Keratinocyte (primary cell): ENCODE measurements at regions not wholly inside any gene's neighbourhood (a gene's known extent, or its start where the extent isn't known, plus 50 kb on each side); places are given as distances from the start of the nearest gene placed in this dataset.

Experiments used
- DNase-seq: peaks from one replicate; pipeline ENCODE4 v3.0.0-alpha.2; 2011; ENCODE audit warnings: low read depth, missing footprints, low spot score
- FAIRE-seq: peaks from 2 replicates; lab custom pipeline; 2011; peaks lifted over from hg19 to GRCh38; lab: Jason Lieb, UNC
- H2AFZ ChIP-seq: 2 replicates; pipeline ENCODE4 v1.6.0; 2012; ENCODE audit warnings: low read length, control low read depth, inconsistent platforms; ENCODE audit not compliant: control insufficient read depth
- H3K27ac ChIP-seq: 2 replicates; pipeline ENCODE4 v1.5.1; 2011; ENCODE audit warnings: low read length; ENCODE audit not compliant: control insufficient read depth, insufficient read depth
- H3K27me3 ChIP-seq: 3 replicates; pipeline ENCODE4 v1.6.0; 2011; ENCODE audit warnings: low read length; ENCODE audit not compliant: control insufficient read depth, insufficient read depth; ENCODE audit errors: extremely low read depth
- H3K36me3 ChIP-seq, 2 experiments: 2 replicates in 1 of 2; 3 replicates in 1 of 2; pipeline ENCODE4 v1.5.1; 2011; ENCODE audit warnings: low read length in 2 of 2, mild to moderate bottlenecking in 1 of 2; ENCODE audit not compliant: control insufficient read depth in 2 of 2, insufficient read depth in 2 of 2; ENCODE audit errors: extremely low read depth in 1 of 2
- H3K4me1 ChIP-seq: 3 replicates; pipeline ENCODE4 v1.5.1; 2011; ENCODE audit warnings: low read length; ENCODE audit not compliant: control insufficient read depth, insufficient read depth; ENCODE audit errors: extremely low read depth
- H3K4me2 ChIP-seq: 3 replicates; pipeline ENCODE4 v1.6.0; 2011; ENCODE audit warnings: low read depth, low read length; ENCODE audit not compliant: control insufficient read depth, insufficient read depth; ENCODE audit errors: extremely low read depth
- H3K4me3 ChIP-seq, 3 experiments: fragments of 200-600 bp in 1 of 3; sonication (generic) in 1 of 3; 2 replicates in 2 of 3; 3 replicates in 1 of 3; pipeline ENCODE4 v1.5.1; 2011 to 2016; ENCODE audit warnings: low read length in 3 of 3, mild to moderate bottlenecking in 3 of 3, control low read depth in 2 of 3, inconsistent platforms in 1 of 3, low read depth in 1 of 3, mixed read lengths in 1 of 3, mixed run types in 1 of 3, moderate library complexity in 1 of 3; ENCODE audit not compliant: control insufficient read depth in 2 of 3, insufficient read depth in 2 of 3; ENCODE audit errors: extremely low read depth in 1 of 3
- H3K79me2 ChIP-seq: 2 replicates; pipeline ENCODE4 v1.6.0; 2012; ENCODE audit warnings: low read length; ENCODE audit not compliant: control insufficient read depth, insufficient read depth
- H3K9ac ChIP-seq: 3 replicates; pipeline ENCODE4 v1.6.0; 2011; ENCODE audit warnings: low read length; ENCODE audit not compliant: control insufficient read depth, insufficient read depth; ENCODE audit errors: extremely low read depth
- H3K9me1 ChIP-seq: 3 replicates; pipeline ENCODE4 v1.6.0; 2011; ENCODE audit warnings: low read length; ENCODE audit not compliant: control insufficient read depth, insufficient read depth; ENCODE audit errors: extremely low read depth
- H3K9me3 ChIP-seq: 2 replicates; pipeline ENCODE4 v1.5.1; 2012; ENCODE audit warnings: low read depth, low read length; ENCODE audit not compliant: control insufficient read depth
- H4K20me1 ChIP-seq: 3 replicates; pipeline ENCODE4 v1.6.0; 2011; ENCODE audit warnings: low read length; ENCODE audit not compliant: control insufficient read depth, insufficient read depth; ENCODE audit errors: extremely low read depth
- EZH2 ChIP-seq: IDR thresholded peaks from one replicate; pipeline ENCODE4 v1.6.1; 2012; ENCODE audit warnings: inconsistent platforms, mild to moderate bottlenecking, low read length, moderate library complexity
- dilution Hi-C: fragments of 300-500 bp; cut with MboI; formaldehyde crosslinking; loops from one replicate; pipeline ENCODE4 v1.7.0; 2020; ENCODE audit warnings: low sequenced_read_pairs; ENCODE audit not compliant: extremely low pct_ligation_motif_present
- TF ChIP-seq, protein P1 (sequence below), 3 experiments: IDR thresholded peaks in 1 of 3; conservative IDR thresholded peaks in 1 of 3; optimal IDR thresholded peaks in 1 of 3; 2 replicates in 2 of 3; 3 replicates in 1 of 3; pipeline versions ENCODE3 to v1.5.1; 2011; ENCODE audit warnings: low read length in 3 of 3, mild to moderate bottlenecking in 3 of 3, moderate library complexity in 2 of 3, control low read depth in 1 of 3, inconsistent platforms in 1 of 3; ENCODE audit not compliant: insufficient read depth in 2 of 3; ENCODE audit errors: extremely low read depth in 1 of 3

DNA sequence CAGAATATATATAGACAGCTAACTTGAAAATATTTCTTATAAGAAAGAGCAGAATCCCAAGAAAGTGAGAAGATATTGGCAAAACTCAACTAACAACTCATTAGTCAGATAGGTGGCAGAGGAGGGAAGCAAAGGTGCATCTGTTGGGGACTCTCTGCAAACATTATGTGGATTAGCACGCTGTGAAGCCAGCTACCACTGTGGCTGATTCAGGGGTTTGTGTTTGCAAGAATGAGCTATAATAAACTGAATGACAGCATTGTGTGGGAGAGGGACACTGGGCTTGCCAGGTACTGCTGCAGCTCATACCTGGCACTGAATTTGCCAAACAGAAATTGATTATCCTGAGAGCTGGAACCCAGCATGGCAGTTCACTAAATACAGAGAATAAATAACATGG lies 170.3 kb upstream of the MINDY3 start:
- no peak overlapping the region for H2AFZ ChIP-seq
- H3K4me3 ChIP-seq: no peak overlapping the region
- dilution Hi-C loops: no loop called here
- no peaks in the 10 kb centered on the region for H3K36me3 ChIP-seq
- no peak for DNase-seq
- H3K4me2 ChIP-seq: no peak overlapping the region
- H3K79me2 ChIP-seq: no peaks in the 10 kb centered on the region
- no peaks in the 10 kb centered on the region for H4K20me1 ChIP-seq
- no peak overlapping the region for H3K9ac ChIP-seq
- no peaks in the 10 kb centered on the region for H3K9me1 ChIP-seq
- H3K27me3 ChIP-seq: no peaks in the 10 kb centered on the region
- TF ChIP-seq EZH2: no peak
- TF ChIP-seq, protein P1, sequence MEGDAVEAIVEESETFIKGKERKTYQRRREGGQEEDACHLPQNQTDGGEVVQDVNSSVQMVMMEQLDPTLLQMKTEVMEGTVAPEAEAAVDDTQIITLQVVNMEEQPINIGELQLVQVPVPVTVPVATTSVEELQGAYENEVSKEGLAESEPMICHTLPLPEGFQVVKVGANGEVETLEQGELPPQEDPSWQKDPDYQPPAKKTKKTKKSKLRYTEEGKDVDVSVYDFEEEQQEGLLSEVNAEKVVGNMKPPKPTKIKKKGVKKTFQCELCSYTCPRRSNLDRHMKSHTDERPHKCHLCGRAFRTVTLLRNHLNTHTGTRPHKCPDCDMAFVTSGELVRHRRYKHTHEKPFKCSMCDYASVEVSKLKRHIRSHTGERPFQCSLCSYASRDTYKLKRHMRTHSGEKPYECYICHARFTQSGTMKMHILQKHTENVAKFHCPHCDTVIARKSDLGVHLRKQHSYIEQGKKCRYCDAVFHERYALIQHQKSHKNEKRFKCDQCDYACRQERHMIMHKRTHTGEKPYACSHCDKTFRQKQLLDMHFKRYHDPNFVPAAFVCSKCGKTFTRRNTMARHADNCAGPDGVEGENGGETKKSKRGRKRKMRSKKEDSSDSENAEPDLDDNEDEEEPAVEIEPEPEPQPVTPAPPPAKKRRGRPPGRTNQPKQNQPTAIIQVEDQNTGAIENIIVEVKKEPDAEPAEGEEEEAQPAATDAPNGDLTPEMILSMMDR (optimal IDR thresholded peaks at IDR 0.05 in 1 of 3, IDR thresholded peaks at IDR 0.05 in 1 of 3, conservative IDR thresholded peaks at IDR 0.05 in 1 of 3; ENCODE audit: extremely low read depth in 1 of 3, insufficient read depth in 2 of 3, low read length in 3 of 3): no peak
- no peaks in the 10 kb centered on the region for H3K4me1 ChIP-seq
- H3K9me3 ChIP-seq: no peaks in the 10 kb centered on the region
- FAIRE-seq: no peak
- H3K27ac ChIP-seq: no peak overlapping the region

DNA sequence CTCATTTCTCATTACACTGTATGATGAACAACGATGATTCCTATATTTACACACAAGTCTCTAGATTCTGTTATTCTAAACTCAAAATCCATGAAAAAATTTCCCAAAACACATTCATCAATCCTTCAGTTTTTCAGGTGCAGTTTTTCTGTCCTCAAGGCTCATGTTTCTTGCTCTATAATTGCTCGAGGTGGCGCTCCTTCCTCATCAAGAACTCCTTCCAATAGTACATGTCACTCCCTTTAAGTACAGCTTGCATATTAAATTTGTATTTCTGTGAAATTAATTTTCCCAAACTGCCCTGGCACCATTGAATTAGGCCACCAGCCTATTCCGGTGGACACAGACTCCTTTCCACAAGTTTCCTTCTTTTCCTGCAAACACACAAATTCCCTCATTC lies 188.7 kb upstream of the MINDY3 start:
- no peak overlapping the region for H3K4me2 ChIP-seq
- no peaks in the 10 kb centered on the region for H3K9me3 ChIP-seq
- dilution Hi-C loops: no loop called here
- no peak overlapping the region for H3K9ac ChIP-seq
- H4K20me1 ChIP-seq: no peaks in the 10 kb centered on the region
- no peaks in the 10 kb centered on the region for H3K27me3 ChIP-seq
- DNase-seq (no peak), FAIRE-seq (no peak)
- H2AFZ ChIP-seq: no peak overlapping the region
- H3K36me3 ChIP-seq: no peaks in the 10 kb centered on the region
- H3K4me1 ChIP-seq: no peaks in the 10 kb centered on the region
- H3K79me2 ChIP-seq: no peaks in the 10 kb centered on the region
- no peaks in the 10 kb centered on the region for H3K9me1 ChIP-seq
- no peak for TF ChIP-seq EZH2
- TF ChIP-seq, protein P1 (optimal IDR thresholded peaks at IDR 0.05 in 1 of 3, IDR thresholded peaks at IDR 0.05 in 1 of 3, conservative IDR thresholded peaks at IDR 0.05 in 1 of 3; ENCODE audit: extremely low read depth in 1 of 3, insufficient read depth in 2 of 3, low read length in 3 of 3): no peak
- H3K4me3 ChIP-seq: no peak overlapping the region
- no peak overlapping the region for H3K27ac ChIP-seq
